ENCODE measurements at regions not wholly inside any gene's neighbourhood (a gene's known extent, or its start where the extent isn't known, plus 50 kb on each side); places are given as distances from the start of the nearest gene placed in this dataset.

GRCh38 chr20:48075591-48076174 lies 290.4 kb upstream of the SULF2 start:
- Histone ChIP-seq H3K36me3 (no peaks in the 10 kb centered on the region), H3K4me1 (ENCODE audit: low read depth) (no peaks in the 10 kb centered on the region), H3K27me3 (no peaks in the 10 kb centered on the region), H3K4me3 (no peak overlapping the region), H3K27ac (no peak overlapping the region), H3K9me3 (ENCODE audit: low read depth) (no peaks in the 10 kb centered on the region)
- peak in 1 of 2 donors; percentile 32 for DNase-seq (ENCODE audit: low read depth in 1 of 2, low spot score in 1 of 2)
- no peak for TF ChIP-seq CTCF (IDR thresholded peaks at IDR 0.05; ENCODE audit: low read depth, low read length)

GRCh38 chr20:48070991-48071652 lies 285.8 kb upstream of the SULF2 start:
- no peaks in the 10 kb centered on the region for H3K4me1 ChIP-seq (ENCODE audit: low read depth)
- H3K27me3 ChIP-seq, result no peaks in the 10 kb centered on the region
- no peak for TF ChIP-seq CTCF (IDR thresholded peaks at IDR 0.05; ENCODE audit: low read depth, low read length)
- H3K4me3 ChIP-seq, result no peak overlapping the region
- no peaks in the 10 kb centered on the region for H3K36me3 ChIP-seq
- DNase-seq (ENCODE audit: low read depth in 1 of 2, low spot score in 1 of 2), result peak in 1 of 2 donors; percentile 78
- no peaks in the 10 kb centered on the region for H3K9me3 ChIP-seq (ENCODE audit: low read depth)
- no peak overlapping the region for H3K27ac ChIP-seq

DNA sequence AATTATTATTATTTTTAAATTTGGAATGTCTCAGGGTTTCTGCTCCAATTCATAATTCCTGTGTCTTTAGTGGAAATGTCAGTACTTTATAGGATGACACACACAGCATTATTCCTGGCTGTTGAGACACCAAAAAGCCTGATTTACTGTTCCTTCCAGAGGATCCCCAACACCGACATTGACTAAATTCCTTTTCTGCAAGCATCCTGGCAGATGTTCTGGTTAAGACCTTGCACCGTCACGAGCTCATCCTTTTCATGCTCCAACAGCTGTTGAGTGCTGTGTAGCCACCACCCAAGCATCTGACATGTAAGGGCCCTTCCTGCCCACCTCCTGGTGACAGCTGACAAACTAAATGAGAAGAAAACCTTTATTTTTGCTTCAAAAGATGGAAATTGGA lies 284.3 kb upstream of the SULF2 start:
- no peak for TF ChIP-seq CTCF (IDR thresholded peaks at IDR 0.05; ENCODE audit: low read depth, low read length)
- Histone ChIP-seq H3K27ac (no peak overlapping the region), H3K9me3 (ENCODE audit: low read depth) (no peaks in the 10 kb centered on the region), H3K27me3 (no peaks in the 10 kb centered on the region), H3K4me3 (no peak overlapping the region), H3K36me3 (no peaks in the 10 kb centered on the region), H3K4me1 (ENCODE audit: low read depth) (no peaks in the 10 kb centered on the region)
- DNase-seq (ENCODE audit: low read depth in 1 of 2, low spot score in 1 of 2), result no peak

- DNase-seq (ENCODE audit: low read depth in 1 of 2, low spot score in 1 of 2), result no peak
- H3K4me3 ChIP-seq, result no peak overlapping the region
- no peak for TF ChIP-seq CTCF (IDR thresholded peaks at IDR 0.05; ENCODE audit: low read depth, low read length)
- no peak overlapping the region for H3K27ac ChIP-seq
- H3K4me1 ChIP-seq (ENCODE audit: low read depth), result no peaks in the 10 kb centered on the region
- H3K36me3 ChIP-seq, result no peaks in the 10 kb centered on the region
- H3K9me3 ChIP-seq (ENCODE audit: low read depth), result no peaks in the 10 kb centered on the region
- H3K27me3 ChIP-seq, result no peaks in the 10 kb centered on the region
Measured at GRCh38 chr20:48066851-48067250, 281.6 kb upstream of the SULF2 start.

DNA sequence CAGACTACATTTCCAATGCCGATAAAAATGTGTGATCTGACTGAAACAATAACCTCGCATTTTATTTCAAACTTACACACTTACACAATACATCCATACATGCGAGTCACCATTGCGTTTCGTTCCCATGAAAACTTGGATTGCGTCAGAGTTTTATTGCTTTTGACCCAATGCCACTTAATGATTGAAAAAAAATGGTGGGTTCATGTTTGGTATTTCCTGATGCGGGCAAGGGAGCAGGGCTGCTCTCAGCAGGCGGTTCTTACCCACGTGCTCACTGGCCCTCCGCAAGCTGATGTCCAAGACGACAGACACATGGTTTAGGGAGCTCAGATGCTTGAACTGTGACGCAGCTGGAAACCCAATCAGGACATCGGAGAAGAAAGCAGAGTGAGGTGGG lies 281.0 kb upstream of the SULF2 start:
- no peaks in the 10 kb centered on the region for H3K36me3 ChIP-seq
- H3K4me1 ChIP-seq (ENCODE audit: low read depth), result no peaks in the 10 kb centered on the region
- H3K27ac ChIP-seq, result no peak overlapping the region
- H3K27me3 ChIP-seq, result no peaks in the 10 kb centered on the region
- no peak for TF ChIP-seq CTCF (IDR thresholded peaks at IDR 0.05; ENCODE audit: low read depth, low read length)
- no peaks in the 10 kb centered on the region for H3K9me3 ChIP-seq (ENCODE audit: low read depth)
- no peak overlapping the region for H3K4me3 ChIP-seq
- peak in 1 of 2 donors; percentile 89 for DNase-seq (ENCODE audit: low read depth in 1 of 2, low spot score in 1 of 2)
